Stimulated activated naive CD8-positive, alpha-beta T cell treated with anti-CD3 and anti-CD28 coated beads, Interleukin-15, Interleukin-2, amounts not matched to agents 100 U/mL and 50 U/mL, for 24 hours (primary cell): ENCODE measurements at regions not wholly inside any gene's neighbourhood (a gene's known extent, or its start where the extent isn't known, plus 50 kb on each side); places are given as distances from the start of the nearest gene placed in this dataset.

Experiments
- ATAC-seq: fragments of 150-1000 bp; cut with Tn5 transposase; one replicate; pipeline ENCODE4 v1.10.0; 2021
- DNase-seq: peaks from one replicate; pipeline ENCODE4 v3.0.0; 2021

DNA sequence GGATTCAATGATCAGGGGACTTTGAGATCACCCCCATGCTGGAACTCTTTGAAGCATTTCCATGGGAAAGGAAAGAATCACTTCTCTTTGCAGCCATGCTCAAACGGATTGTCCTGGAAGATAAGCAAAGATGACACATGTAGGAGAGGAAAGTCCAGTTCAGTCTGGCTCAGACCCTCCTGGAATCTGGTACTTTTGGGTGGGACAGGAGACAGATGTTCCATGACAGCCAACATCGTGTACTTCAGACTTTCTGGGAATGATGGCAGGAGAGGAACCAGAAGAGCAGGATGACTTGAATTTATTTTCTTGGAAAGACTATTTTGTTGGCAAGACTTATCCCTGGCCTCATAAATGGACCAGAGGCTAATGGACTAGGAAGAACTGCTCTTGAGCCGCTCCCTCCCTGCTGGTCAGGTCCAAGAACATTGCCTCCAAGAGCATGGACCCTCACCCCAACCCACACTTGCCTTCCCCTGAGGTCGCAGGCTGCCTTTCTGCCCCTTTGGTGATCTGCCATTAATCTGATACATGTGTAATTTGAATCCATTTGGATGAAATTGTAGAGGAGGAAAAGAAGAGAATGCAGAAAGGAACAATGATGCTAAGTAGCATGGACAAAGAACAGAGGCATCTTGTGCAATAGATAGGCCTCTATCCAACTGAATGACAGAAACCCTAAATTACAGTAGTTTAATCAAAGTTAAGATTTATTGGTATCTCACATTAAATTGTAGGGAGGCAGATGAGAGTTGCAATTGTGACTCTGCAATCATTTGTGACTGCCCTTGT is 201.0 kb downstream of the SNX19 start:
- no peak for DNase-seq
- no peak for ATAC-seq

DNA sequence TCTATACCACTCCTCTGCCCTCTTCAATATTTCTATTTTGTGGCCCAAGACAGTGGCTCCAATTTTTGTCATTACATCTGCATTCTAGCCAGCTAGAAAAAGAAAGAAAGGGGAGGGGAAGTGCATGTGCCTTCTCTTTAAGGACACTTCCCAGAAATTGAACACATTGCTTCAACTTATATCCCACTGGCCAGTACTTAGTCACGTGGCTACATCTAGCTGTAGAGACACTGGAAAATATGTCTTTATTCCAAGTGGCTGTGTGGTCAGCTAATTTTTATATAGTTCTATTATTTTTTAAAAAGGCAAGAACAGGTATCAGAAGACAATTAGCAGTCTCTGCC is 200.4 kb downstream of the SNX19 start:
- DNase-seq (no peak), ATAC-seq (no peak)

DNA sequence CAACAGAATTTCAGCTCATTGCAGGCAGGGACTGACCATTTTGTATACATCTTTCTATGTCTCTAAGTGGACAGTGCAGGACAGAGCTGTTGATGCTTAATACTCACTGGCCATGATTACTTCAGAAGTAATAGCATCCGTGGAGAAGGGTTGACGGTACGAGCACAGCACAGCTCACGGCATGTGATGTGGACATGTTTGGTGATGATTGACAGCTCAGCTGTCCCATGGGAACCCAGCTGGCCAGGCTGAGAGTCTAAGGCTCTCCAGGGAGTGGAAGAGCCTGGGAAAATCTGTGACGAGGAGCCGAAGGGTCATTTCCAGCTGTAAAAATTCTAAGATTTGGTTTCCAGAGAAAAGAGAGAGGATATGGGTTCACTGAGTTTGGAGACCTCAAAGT is 198.2 kb downstream of the SNX19 start:
- no peak for ATAC-seq
- DNase-seq, result no peak

DNA sequence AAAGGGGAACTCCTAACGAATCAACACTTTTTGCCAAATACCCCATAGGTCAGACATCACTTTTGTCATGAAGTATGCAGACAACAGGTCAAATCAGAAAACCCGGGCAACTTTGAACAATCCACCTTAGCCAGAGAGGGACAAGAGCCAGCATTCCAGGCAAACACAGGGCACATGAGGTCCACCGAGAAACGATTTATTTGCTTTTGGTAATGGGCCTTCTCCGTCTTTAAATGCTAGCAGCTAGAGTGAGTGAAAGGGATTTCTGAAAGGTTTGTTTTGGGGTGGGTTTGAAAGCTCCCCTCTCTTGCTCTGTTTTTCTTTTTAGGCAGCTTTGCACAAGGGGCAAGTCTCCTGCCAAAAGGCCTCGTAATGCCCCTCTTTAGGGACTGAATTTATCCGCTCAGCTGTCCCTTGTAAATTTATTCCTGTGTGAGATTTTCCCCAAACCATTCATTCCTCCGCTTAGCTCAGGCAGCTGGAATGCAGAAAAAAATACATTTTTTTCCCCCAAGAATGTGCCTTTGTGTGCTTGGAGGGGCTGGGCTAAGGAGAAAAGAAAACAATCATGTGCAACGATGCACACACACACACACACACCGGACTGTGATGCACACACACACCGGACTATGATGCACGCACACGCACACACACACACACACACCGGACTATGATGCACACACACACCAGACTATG is 196.9 kb downstream of the SNX19 start:
- DNase-seq (no peak), ATAC-seq (no peak)

DNA sequence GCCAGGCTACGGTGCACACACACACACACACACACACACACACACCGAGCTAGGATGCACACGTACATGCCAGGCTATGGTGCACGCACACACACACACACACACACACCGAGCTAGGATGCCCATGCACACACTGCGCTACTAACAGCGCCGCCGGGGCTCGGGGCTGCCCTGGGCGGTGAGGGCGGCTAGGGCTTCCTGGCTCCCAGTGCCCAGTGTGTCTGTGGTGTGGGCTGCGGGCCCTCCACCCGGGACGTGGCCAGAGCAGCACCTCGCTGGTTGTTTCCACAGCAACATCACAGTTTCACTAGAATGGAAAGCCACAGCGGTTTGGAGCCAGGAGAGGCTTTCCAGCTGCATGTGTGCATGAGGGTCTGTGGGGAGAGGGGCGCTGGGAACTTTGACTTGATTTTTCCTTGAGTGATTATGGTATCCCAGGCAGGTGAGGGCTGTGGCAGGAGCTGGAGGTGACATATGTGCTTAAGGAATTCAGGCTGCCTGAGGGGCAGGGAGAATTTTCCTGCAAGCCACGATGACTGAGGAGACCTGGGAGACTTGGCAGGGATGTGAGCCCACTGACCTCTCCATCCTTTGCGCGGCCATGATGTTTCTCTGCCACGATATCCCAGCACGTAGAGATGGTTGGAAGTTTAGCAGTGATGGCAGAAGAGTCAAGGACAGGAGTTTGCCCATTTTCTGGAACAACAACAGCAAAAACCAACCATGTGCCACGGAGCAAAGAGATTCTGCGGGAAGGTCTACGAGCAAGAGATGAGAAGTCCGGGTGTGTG is 195.9 kb downstream of the SNX19 start:
- DNase-seq, result no peak
- ATAC-seq, result no peak

DNA sequence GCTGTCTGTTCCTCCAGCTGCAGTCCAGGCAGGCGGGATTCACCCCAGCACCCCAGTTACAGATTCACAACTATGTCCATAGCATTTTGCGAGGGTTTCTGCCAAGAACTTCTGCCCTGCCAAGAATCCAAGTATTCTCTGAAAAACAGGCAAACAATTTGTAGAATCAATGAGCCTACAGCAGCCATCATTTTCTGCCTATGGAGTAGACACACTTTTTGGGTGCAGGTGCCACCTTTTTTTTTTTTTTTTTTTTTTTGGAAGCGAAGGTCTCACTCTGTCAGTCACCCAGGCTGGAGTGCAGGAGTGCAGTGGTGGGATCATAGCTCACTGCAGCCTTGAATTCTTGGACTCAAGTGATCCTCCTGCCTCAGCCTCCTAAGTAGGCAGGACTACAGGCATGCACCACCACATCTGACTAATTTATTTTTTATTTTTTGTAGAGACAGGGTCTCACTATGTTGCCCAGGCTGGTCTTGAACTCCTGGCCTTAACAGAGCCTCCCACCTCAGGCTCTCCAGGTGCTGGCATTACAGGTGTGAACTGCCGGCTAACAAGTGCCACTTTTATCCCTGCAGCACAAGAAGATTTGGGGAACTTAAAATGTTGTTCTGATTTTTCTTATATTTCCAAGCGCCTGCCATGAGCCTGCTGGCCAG is 195.1 kb downstream of the SNX19 start:
- ATAC-seq, result no peak
- DNase-seq, result no peak

DNA sequence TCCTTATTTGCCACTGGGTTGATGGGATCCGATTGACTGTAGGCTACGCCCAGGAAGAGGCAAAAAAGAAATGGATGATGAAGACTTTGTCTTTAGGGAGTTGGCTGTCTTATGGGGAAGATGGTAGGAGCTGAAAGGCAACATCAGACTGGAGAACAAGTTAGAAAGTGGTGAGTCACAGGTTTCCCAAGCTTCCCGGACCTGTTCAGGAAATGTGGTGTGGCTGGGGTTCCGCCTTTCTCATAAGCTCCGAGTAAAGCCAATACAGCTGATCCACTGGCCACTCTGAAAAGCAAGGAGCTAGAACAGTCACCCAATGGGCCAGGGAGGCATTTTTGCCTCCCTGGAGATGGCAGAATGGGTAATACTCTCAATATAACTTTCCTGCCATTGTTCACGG is 194.5 kb downstream of the SNX19 start:
- ATAC-seq (no peak), DNase-seq (no peak)

DNA sequence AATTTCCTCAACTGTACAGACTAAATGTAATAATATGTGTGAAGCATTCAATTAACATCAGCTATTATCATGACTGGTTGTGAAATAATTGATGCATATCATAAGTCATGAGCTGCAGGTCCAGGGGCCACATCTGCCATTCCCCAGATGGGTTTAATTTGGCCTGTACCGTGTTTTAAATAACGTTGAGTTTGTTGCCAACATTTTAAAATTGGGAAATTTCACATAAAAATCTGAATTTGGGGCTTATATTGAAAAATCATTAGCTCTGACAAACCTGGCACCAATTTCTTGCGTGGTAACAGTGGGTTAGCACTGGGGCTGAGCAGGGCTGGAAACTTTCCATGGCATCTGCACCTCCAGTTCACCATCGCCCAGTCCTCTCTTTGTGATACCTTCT is 193.9 kb downstream of the SNX19 start:
- no peak for ATAC-seq
- DNase-seq, result no peak

DNA sequence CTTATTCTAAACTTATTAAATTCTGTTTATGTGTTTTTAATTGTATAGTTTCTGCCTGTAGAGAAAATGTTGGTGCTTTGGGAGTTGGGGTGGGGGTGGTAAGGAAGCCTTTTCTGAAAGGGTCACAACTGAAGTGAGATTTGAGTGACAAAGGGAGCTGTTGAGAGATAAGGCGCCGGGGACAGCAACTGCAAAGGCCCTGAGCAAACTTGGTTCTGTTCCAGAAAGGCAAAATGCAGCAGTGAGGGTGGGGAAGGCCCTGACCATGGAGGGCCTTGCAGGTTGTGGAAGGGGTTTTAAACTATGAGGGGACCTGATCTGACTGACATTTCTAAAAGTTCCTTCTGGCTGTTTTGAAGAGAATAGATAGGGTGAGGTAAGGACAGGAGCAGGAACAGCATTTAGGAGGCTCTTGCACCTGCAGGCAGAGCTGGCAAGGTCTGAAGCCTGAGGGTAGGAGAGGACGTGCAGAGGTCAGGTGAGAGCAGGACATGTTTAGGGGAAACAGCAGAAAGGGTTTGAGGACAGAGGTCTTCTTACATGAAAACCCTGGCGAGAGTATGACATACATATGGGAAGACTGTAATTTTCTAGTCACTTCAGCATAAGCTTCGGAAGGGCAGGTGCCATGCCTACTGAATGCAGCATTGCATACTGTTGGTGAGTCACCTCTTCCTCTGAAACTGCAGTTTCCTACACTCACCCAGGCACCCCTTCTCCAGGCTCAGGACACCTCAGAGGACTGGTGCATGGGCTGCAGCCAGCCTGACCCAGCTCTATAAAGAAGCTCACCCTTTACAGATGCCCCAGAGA is 190.7 kb downstream of the SNX19 start:
- ATAC-seq, result no peak
- DNase-seq, result no peak

DNA sequence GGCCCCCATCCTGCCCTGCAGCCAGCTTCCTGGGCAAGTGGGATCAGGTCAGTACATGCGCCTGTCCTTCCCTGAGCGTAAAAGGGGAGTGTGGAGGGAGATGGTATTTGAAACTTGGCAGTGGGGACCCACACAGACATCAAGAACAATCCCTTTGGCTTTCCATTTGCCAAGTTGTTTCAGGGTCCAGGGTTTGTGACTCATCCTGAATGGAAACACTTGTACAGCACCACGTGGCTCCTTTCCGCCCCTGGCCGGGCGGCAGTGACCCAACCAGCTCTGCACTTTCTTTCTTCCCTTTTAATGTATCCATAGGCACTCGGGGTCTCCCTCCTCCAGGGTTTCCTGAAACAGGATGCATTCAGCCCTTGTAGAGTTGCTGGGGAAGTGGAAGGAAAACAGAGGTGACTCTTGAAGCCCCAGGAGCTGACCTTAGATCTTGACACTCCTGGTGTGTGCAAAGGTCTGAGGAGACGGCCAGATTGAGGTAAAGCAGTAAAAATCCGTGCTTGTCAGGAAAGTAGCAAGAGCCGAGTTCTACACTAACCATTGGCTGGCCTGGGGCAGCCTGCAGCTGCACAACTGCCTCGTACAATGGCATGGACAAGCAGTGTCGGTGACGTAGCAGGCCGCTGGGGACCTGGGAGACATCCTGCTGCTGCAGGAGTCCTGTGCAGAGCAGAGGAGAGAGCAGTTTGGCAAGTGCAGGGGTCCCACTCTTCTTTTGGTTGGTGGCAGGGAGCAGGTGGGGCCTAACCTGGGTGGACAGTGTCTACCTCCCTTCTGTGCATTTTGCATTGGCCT is 189.8 kb downstream of the SNX19 start:
- DNase-seq (no peak), ATAC-seq (no peak)

DNA sequence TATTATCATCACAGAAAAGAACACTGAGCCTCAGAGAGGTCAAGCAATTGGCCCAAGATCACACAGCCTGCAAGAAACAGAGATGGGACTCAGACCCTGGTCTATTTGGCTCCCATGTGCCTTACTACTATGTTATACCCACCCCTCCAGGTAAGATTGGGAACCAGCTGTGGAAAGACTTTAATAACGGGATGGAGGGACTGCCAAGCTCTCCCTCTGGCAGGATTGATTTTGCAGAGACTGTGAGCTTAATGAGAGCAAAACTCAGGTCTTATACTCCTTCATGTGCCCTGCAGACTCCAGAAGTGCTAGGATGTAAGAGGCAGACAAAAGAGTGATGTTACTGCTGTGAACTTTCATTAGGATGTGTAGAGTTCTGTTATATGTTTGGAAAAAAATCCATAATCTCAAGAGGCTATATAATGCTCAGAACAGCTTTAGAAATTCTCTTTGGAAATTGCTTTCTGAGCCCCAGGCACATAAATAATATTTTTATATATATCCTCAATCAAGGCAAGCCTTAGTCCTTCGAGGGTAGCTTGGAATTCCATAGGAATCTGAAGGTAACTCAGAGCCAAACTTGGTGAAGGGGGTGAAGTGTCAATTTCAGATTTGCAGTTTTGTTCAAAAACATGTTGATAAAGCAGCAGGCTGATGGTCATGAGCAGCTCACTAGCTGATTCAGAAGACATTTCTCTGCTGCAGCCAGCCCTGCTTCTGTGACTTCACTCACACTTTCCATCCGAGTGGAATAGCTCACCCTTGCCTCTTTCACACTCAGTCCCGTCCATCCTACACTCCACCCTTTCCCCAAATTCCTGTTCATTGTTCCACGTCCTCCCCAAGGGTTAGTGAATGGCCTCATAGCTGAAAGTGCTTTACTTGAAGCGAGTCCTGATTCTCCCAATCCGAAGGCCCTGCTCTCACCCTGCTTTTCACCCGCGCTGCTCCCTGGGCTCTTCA is 188.8 kb downstream of the SNX19 start:
- no peak for DNase-seq
- no peak for ATAC-seq

DNA sequence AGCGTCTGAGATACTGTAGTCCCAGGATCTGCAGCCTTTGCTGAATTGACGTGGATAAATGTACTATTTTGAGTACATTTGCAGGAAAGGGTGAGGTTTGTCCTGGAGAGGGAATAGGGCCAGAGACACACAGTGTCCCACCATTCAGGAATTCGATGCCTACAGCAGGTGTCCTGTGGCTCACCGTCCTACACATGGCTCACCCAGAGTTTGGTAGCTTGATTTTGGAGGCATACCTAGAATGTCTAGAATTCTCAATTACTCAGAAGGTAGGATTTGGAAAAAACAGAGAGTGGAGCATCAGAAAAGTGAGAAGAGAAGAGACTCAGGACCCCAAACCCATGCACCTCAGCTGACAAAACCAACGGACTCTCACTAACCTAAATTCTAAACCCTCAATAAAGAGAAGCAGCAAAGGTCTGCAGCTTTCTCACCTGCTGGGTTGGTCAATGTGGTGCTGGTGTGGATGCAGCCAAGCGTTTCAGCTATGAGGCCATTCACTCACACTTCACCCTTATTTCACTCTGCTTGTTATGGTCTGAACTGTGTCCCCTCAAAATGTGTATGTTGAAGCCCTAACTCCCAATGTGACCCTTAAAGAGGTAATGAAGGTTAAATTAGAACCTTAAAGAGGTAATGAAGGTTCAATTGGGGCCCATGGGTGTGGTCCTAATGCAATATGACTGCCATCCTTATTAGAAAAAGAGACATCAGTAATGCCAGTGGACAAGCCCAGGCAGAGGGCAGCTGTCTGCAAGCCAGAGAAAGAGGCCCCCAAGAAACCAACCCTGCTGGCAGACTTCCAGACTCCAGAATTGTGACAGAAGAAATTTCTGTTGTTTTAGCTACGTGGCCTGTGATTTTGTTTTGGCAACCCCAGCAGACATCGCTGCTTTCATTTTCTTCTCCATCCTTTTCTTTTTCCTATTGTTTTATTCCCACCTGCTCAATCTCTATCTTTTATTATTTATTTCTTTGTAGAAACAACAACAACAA is 187.8 kb downstream of the SNX19 start:
- no peak for DNase-seq
- ATAC-seq, result no peak

DNA sequence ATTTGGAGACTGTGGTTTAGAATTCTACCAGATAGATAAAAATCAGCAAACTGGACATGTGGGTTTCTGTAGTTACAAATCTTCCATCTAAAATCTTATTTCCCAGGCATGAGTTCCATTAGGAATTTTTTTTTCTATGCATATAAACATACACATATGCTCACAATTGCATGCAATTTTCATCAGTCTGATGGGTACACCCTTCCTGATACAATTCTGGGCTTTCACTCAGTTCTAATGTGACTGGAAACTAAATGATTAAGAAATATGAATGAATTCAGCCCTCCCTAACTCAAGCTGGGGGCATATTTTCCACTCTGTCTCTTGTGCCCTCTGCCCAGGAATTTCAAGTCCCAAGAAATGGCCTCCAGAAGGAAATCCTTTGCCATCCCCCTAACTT is 187.1 kb downstream of the SNX19 start:
- DNase-seq (no peak), ATAC-seq (no peak)

DNA sequence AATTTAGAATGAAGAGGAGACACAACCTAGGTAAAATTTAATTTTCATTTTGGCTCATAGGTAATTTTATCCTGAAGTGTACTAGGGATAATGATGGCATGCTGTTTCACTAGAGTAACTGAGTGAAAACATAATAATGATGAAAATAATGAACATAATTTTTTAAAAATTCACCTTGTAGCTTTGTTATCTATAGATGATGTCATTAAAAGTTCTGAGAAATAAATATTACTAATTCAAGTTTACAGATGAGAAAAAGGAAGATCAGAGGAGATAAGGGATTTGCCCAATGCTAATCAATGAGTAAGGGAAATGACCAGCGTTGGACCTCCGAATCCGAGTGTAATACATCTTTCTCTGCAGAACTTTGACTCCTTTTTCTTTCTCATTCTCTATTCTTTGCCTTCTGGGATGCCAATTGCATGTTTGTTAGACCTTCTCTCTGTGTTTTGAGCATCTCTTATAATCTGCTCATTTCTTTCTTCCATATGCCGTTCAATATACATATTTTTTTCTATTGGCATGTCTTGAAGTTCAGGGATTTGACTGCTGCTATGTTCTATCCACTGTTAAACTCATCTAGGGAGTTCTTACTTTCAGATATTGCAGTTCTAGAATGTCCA is 186.5 kb downstream of the SNX19 start:
- no peak for DNase-seq
- no peak for ATAC-seq

DNA sequence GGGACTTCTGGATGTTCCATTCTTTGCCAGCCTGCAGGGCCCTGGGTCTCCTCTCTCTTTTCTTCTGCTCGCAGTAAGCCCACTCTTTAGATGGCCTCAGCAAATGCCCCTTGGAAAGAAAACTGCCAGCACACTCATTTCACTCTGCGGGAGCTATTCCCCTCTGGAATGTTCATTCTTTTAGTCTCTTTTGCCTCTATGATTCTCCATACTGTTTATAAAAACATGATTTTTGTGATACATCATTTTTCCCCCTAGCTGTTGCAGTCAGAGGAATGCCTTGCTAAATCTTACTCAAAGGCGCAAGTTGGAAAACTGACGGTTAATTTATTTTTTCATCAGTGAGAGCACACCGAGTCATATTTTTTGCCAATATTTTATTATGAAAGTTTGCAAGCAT is 184.9 kb downstream of the SNX19 start:
- ATAC-seq, result no peak

DNA sequence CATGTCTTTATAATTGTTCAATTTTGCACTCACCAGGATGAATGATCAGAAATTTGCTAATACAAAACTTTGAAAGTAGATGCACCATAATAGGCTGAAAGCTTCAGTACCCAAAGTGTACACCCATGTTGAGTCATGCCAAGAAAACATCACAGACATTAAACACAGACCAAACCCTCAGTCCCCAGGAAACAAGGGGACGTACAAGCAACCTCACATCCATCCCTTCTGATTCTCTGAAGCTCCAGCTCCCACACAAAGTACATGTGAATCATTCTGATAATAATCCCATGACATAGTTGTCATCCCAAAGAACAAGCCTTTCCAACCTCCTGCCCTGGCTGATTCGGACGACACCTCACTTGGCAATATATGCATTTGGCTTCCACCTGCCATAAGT is 183.8 kb downstream of the SNX19 start:
- DNase-seq, result no peak
- ATAC-seq, result no peak

More for the DNA sequence above, 184.9 kb downstream of the SNX19 start:
- DNase-seq, result no peak

DNA sequence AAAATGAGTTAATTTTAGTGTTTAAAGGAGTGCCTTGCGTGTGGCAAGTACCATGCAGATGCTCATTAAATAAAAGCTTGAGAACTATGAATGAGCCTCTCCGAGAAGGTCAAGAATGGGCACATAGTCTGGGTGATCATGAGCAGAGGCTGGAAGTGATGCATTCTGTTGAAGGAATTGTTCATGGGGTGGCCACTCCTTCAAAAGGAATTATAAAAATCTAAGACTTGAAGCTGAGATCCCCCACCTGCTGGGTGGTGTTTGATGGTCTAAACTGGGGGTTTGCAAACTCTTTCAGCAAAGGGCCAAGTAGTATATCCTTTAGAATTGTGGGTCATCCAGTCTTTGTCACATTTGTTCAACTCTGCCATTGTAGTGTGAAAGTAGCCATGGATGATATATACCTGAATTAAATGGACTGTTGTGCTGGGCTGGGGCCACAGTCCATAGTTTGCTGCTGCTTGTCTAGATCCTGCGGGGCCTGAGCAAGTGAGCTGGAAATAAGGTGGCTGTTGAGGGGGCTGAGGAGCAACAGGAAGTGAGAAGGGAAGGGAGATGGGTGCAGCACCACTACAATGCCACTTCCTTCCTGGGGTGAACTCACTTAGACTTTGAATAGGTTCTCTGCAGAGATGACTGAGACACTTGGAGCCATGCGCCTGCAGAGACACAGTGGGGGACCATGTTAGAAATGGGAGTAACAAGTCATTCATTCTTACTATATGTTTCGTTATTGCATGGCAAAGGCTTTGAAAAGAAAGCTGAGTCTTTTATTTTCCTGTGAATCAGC is 179.0 kb downstream of the SNX19 start:
- DNase-seq, result no peak
- no peak for ATAC-seq
